Right ventricle myocardium superior (tissue), 1 donor: ENCODE measurements at regions not wholly inside any gene's neighbourhood (a gene's known extent, or its start where the extent isn't known, plus 50 kb on each side); places are given as distances from the start of the nearest gene placed in this dataset.
"Not testable (repeated sequence)": the region's sequence is repeated elsewhere in the genome, so short reads cannot be mapped to it uniquely, and the experiment has no call there.

ENCODE experiments used
- ATAC-seq: fragments of 200-7000 bp; cut with Tn5 transposase; one replicate; pipeline ENCODE4 v1.9.1; 2020; ENCODE audit warnings: mild to moderate bottlenecking; ENCODE audit not compliant: poor library complexity
- DNase-seq: peaks from one replicate; pipeline ENCODE4 v3.0.0-alpha.2; 2020
- intact Hi-C: fragments of 100-400 bp; cut with DNase I; formaldehyde crosslinking; loops from one replicate; pipeline ENCODE4 v1.11.2; 2022
- donor health status: DM: no; HTN: yes; CAD: no; lungs with severe emphysema.

DNA sequence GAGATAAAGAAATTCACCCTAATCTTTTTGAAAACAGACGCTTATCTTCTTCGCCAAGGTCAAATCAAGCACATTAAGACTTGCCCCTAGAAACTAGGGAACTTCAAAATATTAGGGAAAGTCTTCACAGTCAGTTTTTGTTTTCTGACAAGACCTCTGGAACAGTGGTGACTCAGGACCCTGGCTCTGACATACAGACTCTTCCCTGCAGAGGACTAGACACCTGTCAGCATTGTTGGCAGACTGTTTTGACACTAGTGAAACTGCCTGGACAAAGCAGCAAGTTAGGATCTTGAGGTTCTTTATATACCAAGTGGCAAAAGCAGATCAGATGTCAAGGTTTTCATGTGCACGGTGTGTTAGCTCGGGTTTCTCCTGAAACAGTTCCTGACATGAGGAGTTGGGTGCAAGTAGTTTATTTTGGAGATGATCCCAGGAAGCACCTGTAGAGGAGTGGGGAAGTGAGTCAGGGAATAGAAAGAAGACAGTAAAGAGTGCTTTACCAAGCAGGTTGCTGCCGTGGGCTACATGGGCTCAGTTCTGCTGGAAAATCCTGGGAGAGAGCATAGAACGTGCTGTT, 182.0 kb upstream of the IRX5 start:
- ATAC-seq (no peak), DNase-seq (no peak)
- intact Hi-C loops: no loop called here

DNA sequence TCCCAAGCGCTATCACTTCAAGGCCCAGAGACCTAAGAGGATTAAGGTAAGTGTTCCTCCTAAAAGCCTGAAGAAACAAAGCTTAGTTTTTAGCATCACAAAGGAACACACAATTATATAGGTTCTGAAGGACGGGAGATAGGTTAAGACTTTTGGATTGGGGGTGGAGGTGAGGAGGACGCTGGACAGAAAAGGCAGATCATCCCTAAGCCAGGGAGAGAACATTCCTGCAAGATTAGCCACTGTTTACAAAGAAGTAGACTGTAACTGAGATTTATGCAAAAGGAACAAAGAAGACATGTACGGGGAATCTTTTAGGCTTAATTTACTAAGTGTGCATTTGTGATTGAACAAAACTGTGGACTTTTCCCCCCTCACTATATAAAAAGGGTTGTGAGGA, 184.1 kb upstream of the IRX5 start:
- intact Hi-C loops: no loop called here
- DNase-seq (no peak), ATAC-seq (no peak)

DNA sequence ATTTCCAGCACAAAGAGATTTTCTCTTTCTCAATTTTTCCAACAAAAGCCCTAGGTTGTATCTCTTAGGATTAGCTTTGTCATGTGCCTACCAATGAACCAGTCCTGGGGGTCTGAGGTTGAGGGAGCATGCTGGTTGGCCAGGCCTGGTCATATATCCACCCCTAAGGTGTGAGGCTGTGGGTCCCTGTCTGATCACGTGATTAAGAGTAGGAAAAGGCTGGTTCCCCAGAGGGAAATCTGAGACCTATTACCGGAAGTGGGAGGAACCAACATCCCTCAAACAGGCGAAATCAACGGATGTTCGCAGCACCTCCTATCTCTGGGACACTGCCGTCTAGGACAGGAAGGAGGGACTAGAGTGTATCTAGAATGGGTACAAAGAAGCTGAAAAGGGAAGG, 185.7 kb upstream of the IRX5 start:
- intact Hi-C loops: no loop called here
- DNase-seq: no peak
- no peak for ATAC-seq

DNA sequence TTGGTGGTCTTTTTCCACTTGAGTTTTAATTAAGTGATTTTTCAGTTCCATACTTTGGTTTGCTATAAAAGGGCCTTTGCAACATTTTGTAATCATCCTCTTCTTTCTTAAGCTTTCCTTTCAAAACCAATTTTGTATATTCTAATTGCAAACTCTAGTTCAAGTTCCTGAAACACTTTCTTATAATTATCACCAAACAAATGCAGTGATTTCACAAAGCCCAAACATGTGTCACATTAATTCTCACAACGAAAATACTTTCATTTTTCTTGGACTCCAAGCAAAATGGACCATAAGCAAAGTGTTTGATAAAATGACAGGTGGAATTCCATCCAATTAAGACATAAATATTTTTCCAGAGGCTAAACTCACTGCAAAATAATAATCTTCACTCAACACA, 188.2 kb upstream of the IRX5 start:
- intact Hi-C loops: no loop called here
- DNase-seq (no peak), ATAC-seq (no peak)

DNA sequence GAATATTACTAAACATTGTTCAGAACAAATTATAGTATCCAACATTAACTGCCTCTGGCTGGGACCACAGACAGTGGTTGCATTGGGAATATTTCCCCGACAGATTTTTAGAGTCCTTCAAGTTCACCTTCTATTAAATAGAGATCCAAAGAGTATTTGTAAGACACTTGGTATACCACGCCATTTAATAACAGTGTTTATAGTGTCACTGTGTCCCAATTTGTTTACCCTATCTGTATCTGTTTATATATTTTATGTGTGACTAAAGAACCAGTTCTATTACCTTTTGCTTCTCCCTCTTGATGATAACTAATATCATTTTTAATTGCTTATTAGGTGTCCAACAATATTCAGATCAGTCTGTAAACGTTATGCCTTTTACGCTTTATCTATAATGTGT, 191.3 kb upstream of the IRX5 start:
- intact Hi-C loops: no loop called here
- ATAC-seq (no peak), DNase-seq (no peak)

DNA sequence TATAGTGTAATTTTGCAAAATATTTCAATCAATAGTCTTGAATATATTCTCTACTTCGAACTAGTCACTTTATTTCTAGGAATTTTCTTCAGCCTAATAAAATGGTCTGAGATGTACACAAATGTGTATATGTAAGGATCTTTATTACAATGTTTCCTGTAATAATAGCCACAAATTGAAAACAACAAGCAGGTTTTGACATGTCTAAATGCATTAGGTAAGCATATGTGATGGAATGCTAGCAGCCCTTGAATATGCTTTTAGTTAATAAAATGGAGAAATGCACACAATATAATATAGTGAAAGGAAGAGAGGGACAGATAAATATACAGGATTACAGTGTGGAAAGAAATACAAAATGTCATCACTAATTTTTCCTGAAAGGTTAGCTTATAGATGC, 196.5 kb upstream of the IRX5 start:
- no peak for ATAC-seq
- intact Hi-C loops: no loop called here
- DNase-seq: no peak

DNA sequence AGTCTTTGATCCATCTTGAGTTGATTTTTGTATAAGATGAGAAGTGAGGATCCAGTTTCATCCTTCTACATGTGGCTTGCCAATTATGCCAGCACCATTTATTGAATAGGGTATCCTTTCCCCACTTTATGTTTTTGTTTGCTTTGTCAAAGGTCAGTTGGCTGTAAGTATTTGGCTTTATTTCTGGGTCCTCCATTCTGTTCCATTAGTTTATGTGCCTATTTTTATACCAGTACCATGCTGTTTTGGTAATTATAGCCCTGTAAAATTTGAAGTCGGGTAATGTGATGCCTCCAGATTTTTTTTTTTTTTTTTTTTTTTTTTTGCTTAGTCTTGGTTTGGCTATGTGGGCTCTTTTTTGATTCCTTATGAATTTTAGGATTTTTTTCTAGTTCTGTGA, 203.0 kb upstream of the IRX5 start:
- ATAC-seq, DNase-seq, intact Hi-C loops: not testable (repeated sequence)

DNA sequence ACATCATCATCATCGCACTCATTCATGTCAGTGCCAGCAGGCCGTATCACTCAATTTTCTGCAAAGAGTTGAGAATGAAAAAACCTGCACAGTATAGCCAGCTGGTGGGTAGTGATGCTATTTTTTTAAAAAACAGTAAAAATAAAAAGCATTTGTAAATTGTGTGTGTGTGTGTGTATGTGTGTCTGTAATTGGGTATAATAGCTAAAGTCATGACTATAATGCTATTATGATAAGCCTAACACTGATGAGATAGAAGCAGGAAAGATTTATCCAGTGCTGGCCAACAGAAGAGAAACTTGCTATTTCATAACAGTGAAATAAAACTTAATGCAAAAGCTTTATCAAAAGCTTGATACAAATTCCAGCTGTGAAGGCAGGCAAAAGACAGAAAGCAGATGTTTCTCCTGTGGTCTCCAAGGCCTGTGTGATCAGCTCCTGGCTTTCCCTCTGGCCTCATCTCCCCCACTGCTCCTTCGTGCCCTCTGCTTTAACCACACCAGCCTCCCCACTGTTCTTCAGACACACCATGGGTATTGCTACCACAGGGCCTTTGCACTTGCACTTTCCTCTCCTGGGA, 206.2 kb upstream of the IRX5 start:
- intact Hi-C loops: no loop called here
- no peak for ATAC-seq

DNA sequence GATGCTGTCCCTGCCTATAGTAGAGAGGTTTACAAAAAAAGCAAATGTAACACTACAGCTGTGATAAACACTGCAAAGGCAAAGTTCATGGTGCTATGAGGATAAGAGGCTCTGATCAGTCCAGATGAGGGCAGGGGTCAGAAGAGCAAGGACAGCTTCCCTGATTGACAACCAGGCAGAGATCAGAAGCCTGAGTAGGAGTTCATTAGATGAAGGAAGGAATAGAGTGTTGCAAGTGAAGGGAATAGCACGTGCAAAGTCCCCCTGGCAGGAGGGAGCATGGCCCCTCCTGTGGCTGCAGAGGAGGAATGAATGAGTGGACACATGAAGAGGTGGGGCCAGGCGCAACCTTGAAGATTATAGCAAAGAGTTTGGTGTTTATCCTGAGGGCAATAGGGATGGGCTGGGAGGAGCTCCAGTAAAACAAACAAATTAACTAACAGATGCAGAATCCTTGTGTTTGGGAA, 208.4 kb upstream of the IRX5 start:
- ATAC-seq (no peak), DNase-seq (no peak)
- intact Hi-C loops: no loop called here

More for the DNA sequence above, 206.2 kb upstream of the IRX5 start:
- DNase-seq: no peak

DNA sequence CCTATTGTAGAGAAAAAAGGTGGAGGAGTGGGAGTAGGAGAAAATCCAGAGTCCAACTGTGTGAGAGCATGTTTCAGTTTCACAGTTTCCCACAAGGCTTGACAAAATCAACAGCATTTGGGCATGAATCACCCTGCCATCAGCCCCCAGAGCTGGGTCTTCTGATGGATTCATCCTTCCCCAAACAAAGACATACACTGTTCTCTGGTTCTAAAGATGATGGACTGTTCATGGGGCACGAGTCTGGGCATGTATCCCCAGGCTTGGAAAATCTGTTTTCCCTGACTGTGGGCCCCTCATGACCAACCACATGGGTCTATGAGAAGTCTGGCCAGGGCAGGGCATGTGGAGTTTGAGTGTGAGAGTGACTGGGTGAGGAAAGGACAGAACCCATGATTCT, 210.4 kb upstream of the IRX5 start:
- no peak for ATAC-seq
- DNase-seq: no peak
- intact Hi-C loops: no loop called here

DNA sequence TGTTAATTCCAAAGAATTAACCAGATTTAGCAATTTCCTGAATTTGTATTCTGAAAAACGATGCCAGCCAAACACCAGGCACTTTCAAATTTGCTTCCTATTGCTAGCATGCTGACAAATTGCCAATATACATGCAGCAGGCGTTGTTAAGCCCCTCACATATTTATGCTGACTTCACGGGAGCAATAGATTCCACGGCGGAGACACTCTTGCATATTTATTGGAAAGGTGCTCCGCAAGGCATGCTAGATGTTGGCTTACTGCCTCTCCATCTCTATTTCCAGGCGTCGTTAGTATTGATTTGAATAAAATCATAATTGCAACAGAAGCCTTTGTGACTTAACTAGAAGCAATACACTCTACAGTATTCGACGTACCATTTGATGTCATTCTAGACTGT, 211.0 kb upstream of the IRX5 start:
- intact Hi-C loops: no loop called here
- DNase-seq (no peak), ATAC-seq (no peak)

DNA sequence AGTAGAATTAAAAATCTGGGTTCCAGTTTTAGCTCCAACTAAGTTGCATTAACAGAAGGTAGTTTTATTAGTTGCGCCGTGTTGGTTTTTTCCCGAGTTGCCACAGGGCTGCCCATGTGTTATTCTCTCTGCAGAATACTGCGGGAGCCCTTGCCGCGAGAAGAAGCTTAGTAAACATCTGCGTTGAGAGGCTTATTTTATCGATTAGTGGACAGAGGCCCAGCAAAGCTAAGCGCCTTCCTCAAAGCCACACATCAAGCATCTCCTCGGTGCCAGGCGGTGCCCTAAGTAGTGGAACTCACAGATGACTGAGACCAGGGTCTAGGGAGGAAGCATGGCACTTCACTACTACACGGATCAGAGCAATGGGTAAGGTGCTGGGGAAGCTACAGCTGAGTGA, 212.3 kb upstream of the IRX5 start:
- intact Hi-C loops: no loop called here
- ATAC-seq (no peak), DNase-seq (no peak)

DNA sequence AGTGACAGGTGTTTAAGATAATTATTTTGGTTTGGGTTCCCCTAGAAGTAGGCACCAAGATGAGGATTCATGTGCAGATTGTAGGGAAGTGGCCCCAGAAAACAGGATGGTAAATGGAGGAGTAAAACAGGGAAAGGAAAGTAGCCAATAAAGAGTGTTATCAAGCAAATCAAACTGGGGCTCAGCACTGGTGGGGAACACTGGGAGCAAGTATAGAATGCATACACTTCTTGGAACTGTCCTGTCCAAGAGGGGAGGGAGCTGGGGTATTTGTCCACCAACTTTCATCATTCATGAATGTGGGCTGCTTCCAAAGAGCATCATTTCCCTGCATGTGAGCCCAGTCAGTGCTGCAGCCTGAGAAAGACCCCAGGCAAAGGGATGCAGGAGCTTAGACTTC, 215.7 kb upstream of the IRX5 start:
- intact Hi-C loops: no loop called here
- DNase-seq (no peak), ATAC-seq (no peak)

DNA sequence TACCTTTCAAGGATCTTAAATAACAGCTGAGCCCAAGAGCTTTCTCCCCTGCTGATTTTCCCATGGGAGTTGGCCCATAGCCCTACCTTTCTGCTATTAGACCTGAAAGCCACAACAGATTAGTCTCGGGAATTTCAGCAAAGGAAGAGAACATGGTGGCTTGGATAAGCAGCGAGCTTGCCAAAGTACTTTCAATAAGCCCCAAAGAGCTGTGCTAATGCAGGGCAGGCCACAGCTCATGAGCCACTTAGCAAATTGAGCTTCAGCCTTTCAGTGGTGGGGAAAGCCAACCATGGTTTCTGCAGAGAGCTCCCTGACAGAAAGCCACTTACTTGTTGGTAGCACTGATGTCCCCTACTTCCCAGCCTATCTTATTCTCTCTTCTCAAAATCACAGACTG, 217.8 kb upstream of the IRX5 start:
- intact Hi-C loops: no loop called here
- no peak for ATAC-seq

DNA sequence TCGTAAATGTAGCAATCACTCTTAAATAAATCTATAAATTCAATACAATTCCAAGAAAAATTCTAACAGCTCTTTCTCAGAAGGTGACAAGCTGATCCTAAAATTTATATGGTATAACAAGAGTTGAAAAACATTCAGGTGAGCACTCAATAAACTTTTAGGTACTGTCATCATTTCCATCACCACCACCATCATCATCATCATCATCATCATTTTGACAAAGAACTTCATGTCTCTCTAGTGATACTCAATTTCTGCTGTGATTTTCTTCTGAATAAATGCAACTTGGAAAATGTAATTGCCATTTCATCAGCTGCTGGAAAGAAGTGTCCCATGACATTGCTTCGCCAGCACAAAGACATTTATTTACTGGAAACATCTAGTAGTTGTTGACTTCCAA, 222.9 kb upstream of the IRX5 start:
- intact Hi-C loops: no loop called here
- no peak for DNase-seq
- no peak for ATAC-seq

More for the DNA sequence above, 217.8 kb upstream of the IRX5 start:
- no peak for DNase-seq

DNA sequence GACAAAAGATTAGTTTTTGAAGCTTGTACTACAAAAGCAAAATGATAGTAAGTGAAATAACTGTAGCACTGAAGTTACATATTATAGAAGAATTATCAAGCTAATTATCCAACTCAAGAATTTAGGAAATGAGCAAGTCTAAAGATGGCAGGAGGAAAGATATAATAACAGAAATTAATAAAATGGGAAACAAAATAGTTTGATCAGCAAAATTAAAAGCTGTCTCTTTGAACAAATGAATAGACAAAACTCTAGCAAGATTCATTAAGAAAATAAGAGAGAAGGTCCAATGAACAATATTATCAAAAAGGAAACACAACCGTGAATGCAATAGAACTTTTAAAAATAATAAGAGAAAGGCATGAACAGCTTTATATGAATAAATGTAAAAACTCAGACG, 224.3 kb upstream of the IRX5 start:
- DNase-seq: no peak
- no peak for ATAC-seq
- intact Hi-C loops: no loop called here

DNA sequence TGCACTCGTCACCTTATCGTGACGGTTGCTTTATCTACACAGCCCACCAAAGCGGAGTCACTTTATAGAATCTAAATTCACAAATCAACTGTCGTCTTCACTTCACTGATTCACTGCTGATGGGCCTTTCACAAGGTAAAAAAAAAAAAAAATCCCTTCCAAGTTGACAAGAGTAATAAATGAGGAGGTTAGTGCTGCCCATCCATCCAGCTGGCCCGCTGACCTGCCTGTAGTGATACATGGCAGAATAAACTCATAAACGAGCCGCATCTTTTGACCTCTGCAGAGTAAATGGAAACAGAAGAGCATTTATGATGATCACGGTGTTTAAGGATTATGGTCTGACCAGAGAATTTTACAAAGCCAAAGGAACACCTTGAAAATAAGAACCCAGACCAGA, 227.3 kb upstream of the IRX5 start:
- intact Hi-C loops: no loop called here
- no peak for DNase-seq
- ATAC-seq: no peak

DNA sequence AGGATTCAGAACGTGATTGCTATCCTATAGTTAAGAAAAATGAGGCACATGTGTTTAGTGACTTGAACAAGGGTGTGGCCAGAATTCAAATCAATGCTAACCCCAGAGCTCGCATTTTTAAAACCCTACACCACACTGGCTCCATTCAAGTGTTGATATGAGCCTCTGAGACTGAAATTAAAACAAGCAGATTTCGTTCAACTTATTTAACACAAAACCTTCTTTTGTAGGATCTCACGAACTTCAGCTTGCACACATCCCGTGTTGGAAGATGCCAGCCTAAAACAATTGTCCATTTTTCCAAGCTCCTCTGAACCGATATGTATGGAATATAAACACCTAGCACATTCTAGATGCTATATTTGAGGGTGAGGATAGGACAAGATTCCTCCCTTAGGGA, 231.0 kb upstream of the IRX5 start:
- intact Hi-C loops: no loop called here
- ATAC-seq: no peak
- DNase-seq: no peak

DNA sequence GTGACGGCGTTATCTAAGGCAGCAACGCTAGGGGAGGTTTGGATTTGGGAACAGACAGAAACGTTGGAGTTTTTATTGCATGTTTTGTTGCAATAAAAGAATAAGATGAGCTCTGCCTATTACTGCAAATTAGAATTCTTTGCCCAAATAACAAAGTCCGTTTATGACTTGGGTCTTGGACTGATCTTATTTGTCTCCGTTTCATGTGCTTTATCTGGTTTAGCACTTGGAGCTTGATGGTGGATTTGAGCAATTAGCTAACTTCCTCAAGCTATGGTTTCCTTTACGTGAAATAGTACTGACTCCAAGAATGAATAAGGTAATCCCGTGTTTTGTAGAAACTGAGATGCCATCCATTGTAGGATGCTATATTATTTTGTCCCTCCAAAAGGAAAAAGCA, 233.0 kb upstream of the IRX5 start:
- ATAC-seq (no peak), DNase-seq (no peak)
- intact Hi-C loops: no loop called here

DNA sequence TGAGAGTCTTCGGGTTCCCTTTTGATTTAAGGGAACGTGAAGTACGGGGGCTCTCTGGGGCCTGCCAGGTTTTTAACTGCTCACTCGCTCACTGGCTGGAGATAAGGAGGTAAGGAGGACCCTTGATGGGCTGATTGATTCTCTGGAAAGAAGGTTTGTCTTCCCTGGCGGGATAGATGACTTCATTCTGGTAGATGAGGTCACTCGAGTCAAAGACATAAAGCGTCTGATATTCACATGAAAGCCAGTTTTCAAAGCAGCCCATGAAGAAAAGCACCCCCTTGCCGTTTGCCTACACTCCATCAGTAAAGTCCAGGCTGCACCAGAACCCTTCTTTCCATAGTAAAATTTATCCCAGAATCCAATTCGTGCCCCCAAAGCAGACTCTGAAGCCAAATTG, 233.7 kb upstream of the IRX5 start:
- intact Hi-C loops: no loop called here
- ATAC-seq (no peak), DNase-seq (no peak)

DNA sequence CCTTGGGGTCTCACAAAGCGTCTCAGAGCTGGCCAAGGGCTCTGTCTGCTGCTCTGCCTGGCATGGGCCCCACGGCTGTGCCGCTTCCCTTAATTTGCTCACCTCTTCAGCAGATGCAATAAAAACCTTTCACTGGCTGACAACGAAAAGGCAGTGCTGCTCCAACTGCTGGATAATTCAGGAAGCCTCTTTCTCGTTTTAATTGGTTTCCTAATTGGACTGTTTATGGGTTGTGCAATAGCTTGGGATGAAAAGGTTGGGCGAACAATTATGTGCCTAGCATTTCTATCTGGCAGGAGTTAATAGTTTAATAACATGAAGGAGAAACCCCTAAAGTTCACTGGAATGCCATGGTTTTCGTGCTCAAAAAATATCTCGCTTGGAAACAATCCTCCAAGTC, 234.1 kb upstream of the IRX5 start:
- intact Hi-C loops: no loop called here
- no peak for ATAC-seq
- DNase-seq: no peak
